GM23338 (cell line): ENCODE measurements at regions not wholly inside any gene's neighbourhood (a gene's known extent, or its start where the extent isn't known, plus 50 kb on each side); places are given as distances from the start of the nearest gene placed in this dataset.

ENCODE experiments used
- ATAC-seq: fragments of 200-7000 bp; cut with Tn5 transposase; 3 replicates; pipeline ENCODE4 v1.9.1; 2020
- DNase-seq: peaks from one replicate; pipeline ENCODE4 v3.0.0-alpha.2; 2015; ENCODE audit warnings: low spot score
- H2AFZ ChIP-seq: fragments of 200-600 bp; sonication (generic); 2 replicates; pipeline ENCODE4 v1.8.0; 2016; ENCODE audit warnings: antibody characterized with exemption, mild to moderate bottlenecking, moderate library complexity
- H3F3A ChIP-seq: fragments of 200-600 bp; sonication (generic); replicated peaks from 2 replicates; pipeline ENCODE4 v1.8.0; 2017; ENCODE audit warnings: antibody characterized with exemption, mixed run types, low read depth
- H3K27ac ChIP-seq: fragments of 200-600 bp; sonication (generic); 2 replicates; pipeline ENCODE4 v1.6.1; 2016; ENCODE audit warnings: low read depth
- H3K27me3 ChIP-seq: fragments of 200-600 bp; sonication (generic); 2 replicates; pipeline ENCODE4 v1.8.0; 2016; ENCODE audit warnings: mild to moderate bottlenecking, mixed run types, moderate library complexity; ENCODE audit not compliant: insufficient read depth
- H3K36me3 ChIP-seq: fragments of 200-600 bp; sonication (generic); 2 replicates; pipeline ENCODE4 v1.8.0; 2016; ENCODE audit warnings: mild to moderate bottlenecking; ENCODE audit not compliant: insufficient read depth
- H3K4me1 ChIP-seq: fragments of 200-600 bp; sonication (generic); 2 replicates; pipeline ENCODE4 v1.8.0; 2016; ENCODE audit warnings: mild to moderate bottlenecking, moderate library complexity; ENCODE audit not compliant: insufficient read depth
- H3K4me2 ChIP-seq: fragments of 200-600 bp; sonication (generic); 2 replicates; pipeline ENCODE4 v1.7.1; 2017; ENCODE audit warnings: mixed run types
- H3K4me3 ChIP-seq: fragments of 200-600 bp; sonication (generic); 2 replicates; pipeline ENCODE4 v1.6.1; 2016; ENCODE audit warnings: mixed run types
- H3K79me2 ChIP-seq: fragments of 200-600 bp; sonication (generic); replicated peaks from 2 replicates; pipeline ENCODE4 v1.8.0; 2017; ENCODE audit warnings: mild to moderate bottlenecking; ENCODE audit not compliant: insufficient read depth
- H3K9me2 ChIP-seq: fragments of 200-600 bp; sonication (generic); 2 replicates; pipeline ENCODE4 v1.8.0; 2017; ENCODE audit not compliant: insufficient read depth
- H4K20me1 ChIP-seq: fragments of 200-600 bp; sonication (generic); replicated peaks from 2 replicates; pipeline ENCODE4 v1.8.0; 2017; ENCODE audit warnings: mild to moderate bottlenecking; ENCODE audit not compliant: insufficient read depth
- H3K27ac Mint-ChIP-seq: 2 replicates; pipeline ENCODE4 v1.8.0; 2020; ENCODE audit warnings: inconsistent platforms, mild to moderate bottlenecking, moderate library complexity, mixed read lengths
- H3K27me3 Mint-ChIP-seq: 3 replicates; pipeline ENCODE4 v1.8.0; 2022; ENCODE audit warnings: low read depth, mild to moderate bottlenecking, moderate library complexity, mixed read lengths, inconsistent platforms; ENCODE audit not compliant: insufficient read depth, poor library complexity
- H3K36me3 Mint-ChIP-seq: 3 replicates; pipeline ENCODE4 v1.8.0; 2021; ENCODE audit warnings: low read depth, mild to moderate bottlenecking, inconsistent platforms, moderate library complexity, mixed read lengths
- H3K4me1 Mint-ChIP-seq: 3 replicates; pipeline ENCODE4 v1.8.0; 2020; ENCODE audit warnings: mild to moderate bottlenecking, inconsistent platforms, mixed read lengths
- H3K4me3 Mint-ChIP-seq: 3 replicates; pipeline ENCODE4 v1.8.0; 2021; ENCODE audit warnings: moderate library complexity, mild to moderate bottlenecking, inconsistent platforms, mixed read lengths
- H3K9me3 Mint-ChIP-seq: 3 replicates; pipeline ENCODE4 v1.8.0; 2020; ENCODE audit warnings: moderate library complexity, mild to moderate bottlenecking, inconsistent platforms, mixed read lengths
- CREB1 ChIP-seq: fragments of 250-450 bp; sonication (Bioruptor Pico); IDR thresholded peaks from 2 replicates; pipeline ENCODE4 v1.5.0; 2020; ENCODE audit warnings: low read depth, mild to moderate bottlenecking, moderate library complexity
- EZH2 ChIP-seq: fragments of 200-600 bp; sonication (generic); IDR thresholded peaks from one replicate; pipeline ENCODE4 v1.8.0; 2017; ENCODE audit warnings: antibody characterized with exemption, mild to moderate bottlenecking, low read depth; ENCODE audit not compliant: unreplicated experiment
- EZH2phosphoT487 ChIP-seq: fragments of 200-600 bp; sonication (generic); IDR thresholded peaks from one replicate; pipeline ENCODE4 v1.8.1; 2018; ENCODE audit warnings: antibody characterized with exemption; ENCODE audit not compliant: unreplicated experiment
- JUNB ChIP-seq: IDR thresholded peaks from one replicate; pipeline ENCODE4 v1.6.1; 2016; ENCODE audit warnings: antibody characterized with exemption; ENCODE audit not compliant: unreplicated experiment
- NANOG ChIP-seq: IDR thresholded peaks from 2 replicates; pipeline ENCODE4 v1.6.1; 2016; ENCODE audit warnings: antibody characterized with exemption, borderline replicate concordance
- POLR2AphosphoS5 ChIP-seq: IDR thresholded peaks from 2 replicates; pipeline ENCODE4 v1.6.1; 2016; ENCODE audit warnings: antibody characterized with exemption, low read depth
- STAT1 ChIP-seq: IDR thresholded peaks from one replicate; pipeline ENCODE4 v1.6.1; 2016; ENCODE audit warnings: antibody characterized with exemption; ENCODE audit not compliant: unreplicated experiment
- ZNF114 ChIP-seq: fragments of 250-450 bp; sonication (Bioruptor Pico); IDR thresholded peaks from 2 replicates; pipeline ENCODE4 v1.5.0; 2020; ENCODE audit warnings: mild to moderate bottlenecking, moderate library complexity
- ZNF331 ChIP-seq: fragments of 250-450 bp; sonication (Bioruptor Pico); IDR thresholded peaks from 2 replicates; pipeline ENCODE4 v1.5.0; 2020; ENCODE audit warnings: low read depth, mild to moderate bottlenecking, moderate library complexity
- TF ChIP-seq, protein P1 (sequence below): IDR thresholded peaks from 2 replicates; pipeline ENCODE4 v1.6.1; 2016; ENCODE audit warnings: antibody characterized with exemption
- TF ChIP-seq, protein P2 (sequence below): fragments of 250-450 bp; sonication (Bioruptor Pico); IDR thresholded peaks from 2 replicates; pipeline ENCODE4 v1.5.0; 2020; ENCODE audit warnings: mild to moderate bottlenecking, moderate library complexity
- TF ChIP-seq, protein P3 (sequence below), 2 experiments: fragments of 200-600 bp in 1 of 2; sonication (generic) in 1 of 2; conservative IDR thresholded peaks; 2 replicates each; pipeline versions ENCODE4 v1.5.1 to v1.6.1; 2016 to 2017; ENCODE audit warnings: antibody characterized with exemption in 2 of 2, low read depth in 2 of 2, mild to moderate bottlenecking in 2 of 2, moderate library complexity in 1 of 2
- TF ChIP-seq, protein P4 (sequence below): IDR thresholded peaks from one replicate; pipeline ENCODE4 v1.6.1; 2018; ENCODE audit warnings: antibody characterized with exemption; ENCODE audit not compliant: unreplicated experiment

DNA sequence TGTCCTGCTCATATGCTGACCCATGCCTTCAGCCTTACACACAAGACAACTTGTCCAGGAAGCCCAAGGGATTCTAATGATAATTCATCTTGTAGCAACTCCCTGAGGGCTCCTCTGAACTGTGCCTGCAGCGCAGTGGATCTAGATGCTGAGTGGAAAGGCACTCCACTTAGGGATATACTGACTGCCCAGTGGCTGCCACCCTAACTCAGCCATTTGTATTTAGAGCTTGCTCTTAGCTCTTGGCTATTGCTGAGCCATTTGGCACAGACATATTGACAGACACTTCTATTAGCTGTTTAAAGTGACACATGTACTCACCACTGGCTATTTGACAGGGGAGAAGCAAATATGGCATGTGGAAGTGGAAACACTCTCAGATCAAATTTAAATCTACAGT, 278.3 kb upstream of the SGK1 start:
- H4K20me1 ChIP-seq = no peaks in the 10 kb centered on the region
- H3K27me3 ChIP-seq = no peaks in the 10 kb centered on the region
- H3K4me2 ChIP-seq = no peak overlapping the region
- 0 out of 2 replicates have a peak, but pooled peaks cover 4% of the 10 kb centered on the region for H3K9me2 ChIP-seq
- H3F3A ChIP-seq = no peaks in the 10 kb centered on the region
- H3K27ac ChIP-seq = no peak overlapping the region
- no peak overlapping the region for H2AFZ ChIP-seq
- no peak overlapping the region for H3K4me3 ChIP-seq
- no peaks in the 10 kb centered on the region for H3K4me1 Mint-ChIP-seq
- ATAC-seq = no peak
- H3K27me3 Mint-ChIP-seq = peaks cover 2% of the 10 kb centered on the region
- no peak for DNase-seq
- H3K4me3 Mint-ChIP-seq = no peak overlapping the region
- H3K36me3 ChIP-seq = no peaks in the 10 kb centered on the region; the same call in 1 of the 2 replicates
- H3K4me1 ChIP-seq = no peaks in the 10 kb centered on the region
- peaks cover 6% of the 10 kb centered on the region; the same call in 2 of the 3 replicates for H3K36me3 Mint-ChIP-seq
- peaks cover 13% of the 10 kb centered on the region for H3K9me3 Mint-ChIP-seq
- no peak overlapping the region for H3K27ac Mint-ChIP-seq
- TF ChIP-seq, protein P1, sequence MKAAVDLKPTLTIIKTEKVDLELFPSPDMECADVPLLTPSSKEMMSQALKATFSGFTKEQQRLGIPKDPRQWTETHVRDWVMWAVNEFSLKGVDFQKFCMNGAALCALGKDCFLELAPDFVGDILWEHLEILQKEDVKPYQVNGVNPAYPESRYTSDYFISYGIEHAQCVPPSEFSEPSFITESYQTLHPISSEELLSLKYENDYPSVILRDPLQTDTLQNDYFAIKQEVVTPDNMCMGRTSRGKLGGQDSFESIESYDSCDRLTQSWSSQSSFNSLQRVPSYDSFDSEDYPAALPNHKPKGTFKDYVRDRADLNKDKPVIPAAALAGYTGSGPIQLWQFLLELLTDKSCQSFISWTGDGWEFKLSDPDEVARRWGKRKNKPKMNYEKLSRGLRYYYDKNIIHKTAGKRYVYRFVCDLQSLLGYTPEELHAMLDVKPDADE = no peak
- no peak for TF ChIP-seq JUNB
- TF ChIP-seq EZH2 = no peak
- no peak for TF ChIP-seq EZH2phosphoT487
- no peak for TF ChIP-seq STAT1
- TF ChIP-seq, protein P2, sequence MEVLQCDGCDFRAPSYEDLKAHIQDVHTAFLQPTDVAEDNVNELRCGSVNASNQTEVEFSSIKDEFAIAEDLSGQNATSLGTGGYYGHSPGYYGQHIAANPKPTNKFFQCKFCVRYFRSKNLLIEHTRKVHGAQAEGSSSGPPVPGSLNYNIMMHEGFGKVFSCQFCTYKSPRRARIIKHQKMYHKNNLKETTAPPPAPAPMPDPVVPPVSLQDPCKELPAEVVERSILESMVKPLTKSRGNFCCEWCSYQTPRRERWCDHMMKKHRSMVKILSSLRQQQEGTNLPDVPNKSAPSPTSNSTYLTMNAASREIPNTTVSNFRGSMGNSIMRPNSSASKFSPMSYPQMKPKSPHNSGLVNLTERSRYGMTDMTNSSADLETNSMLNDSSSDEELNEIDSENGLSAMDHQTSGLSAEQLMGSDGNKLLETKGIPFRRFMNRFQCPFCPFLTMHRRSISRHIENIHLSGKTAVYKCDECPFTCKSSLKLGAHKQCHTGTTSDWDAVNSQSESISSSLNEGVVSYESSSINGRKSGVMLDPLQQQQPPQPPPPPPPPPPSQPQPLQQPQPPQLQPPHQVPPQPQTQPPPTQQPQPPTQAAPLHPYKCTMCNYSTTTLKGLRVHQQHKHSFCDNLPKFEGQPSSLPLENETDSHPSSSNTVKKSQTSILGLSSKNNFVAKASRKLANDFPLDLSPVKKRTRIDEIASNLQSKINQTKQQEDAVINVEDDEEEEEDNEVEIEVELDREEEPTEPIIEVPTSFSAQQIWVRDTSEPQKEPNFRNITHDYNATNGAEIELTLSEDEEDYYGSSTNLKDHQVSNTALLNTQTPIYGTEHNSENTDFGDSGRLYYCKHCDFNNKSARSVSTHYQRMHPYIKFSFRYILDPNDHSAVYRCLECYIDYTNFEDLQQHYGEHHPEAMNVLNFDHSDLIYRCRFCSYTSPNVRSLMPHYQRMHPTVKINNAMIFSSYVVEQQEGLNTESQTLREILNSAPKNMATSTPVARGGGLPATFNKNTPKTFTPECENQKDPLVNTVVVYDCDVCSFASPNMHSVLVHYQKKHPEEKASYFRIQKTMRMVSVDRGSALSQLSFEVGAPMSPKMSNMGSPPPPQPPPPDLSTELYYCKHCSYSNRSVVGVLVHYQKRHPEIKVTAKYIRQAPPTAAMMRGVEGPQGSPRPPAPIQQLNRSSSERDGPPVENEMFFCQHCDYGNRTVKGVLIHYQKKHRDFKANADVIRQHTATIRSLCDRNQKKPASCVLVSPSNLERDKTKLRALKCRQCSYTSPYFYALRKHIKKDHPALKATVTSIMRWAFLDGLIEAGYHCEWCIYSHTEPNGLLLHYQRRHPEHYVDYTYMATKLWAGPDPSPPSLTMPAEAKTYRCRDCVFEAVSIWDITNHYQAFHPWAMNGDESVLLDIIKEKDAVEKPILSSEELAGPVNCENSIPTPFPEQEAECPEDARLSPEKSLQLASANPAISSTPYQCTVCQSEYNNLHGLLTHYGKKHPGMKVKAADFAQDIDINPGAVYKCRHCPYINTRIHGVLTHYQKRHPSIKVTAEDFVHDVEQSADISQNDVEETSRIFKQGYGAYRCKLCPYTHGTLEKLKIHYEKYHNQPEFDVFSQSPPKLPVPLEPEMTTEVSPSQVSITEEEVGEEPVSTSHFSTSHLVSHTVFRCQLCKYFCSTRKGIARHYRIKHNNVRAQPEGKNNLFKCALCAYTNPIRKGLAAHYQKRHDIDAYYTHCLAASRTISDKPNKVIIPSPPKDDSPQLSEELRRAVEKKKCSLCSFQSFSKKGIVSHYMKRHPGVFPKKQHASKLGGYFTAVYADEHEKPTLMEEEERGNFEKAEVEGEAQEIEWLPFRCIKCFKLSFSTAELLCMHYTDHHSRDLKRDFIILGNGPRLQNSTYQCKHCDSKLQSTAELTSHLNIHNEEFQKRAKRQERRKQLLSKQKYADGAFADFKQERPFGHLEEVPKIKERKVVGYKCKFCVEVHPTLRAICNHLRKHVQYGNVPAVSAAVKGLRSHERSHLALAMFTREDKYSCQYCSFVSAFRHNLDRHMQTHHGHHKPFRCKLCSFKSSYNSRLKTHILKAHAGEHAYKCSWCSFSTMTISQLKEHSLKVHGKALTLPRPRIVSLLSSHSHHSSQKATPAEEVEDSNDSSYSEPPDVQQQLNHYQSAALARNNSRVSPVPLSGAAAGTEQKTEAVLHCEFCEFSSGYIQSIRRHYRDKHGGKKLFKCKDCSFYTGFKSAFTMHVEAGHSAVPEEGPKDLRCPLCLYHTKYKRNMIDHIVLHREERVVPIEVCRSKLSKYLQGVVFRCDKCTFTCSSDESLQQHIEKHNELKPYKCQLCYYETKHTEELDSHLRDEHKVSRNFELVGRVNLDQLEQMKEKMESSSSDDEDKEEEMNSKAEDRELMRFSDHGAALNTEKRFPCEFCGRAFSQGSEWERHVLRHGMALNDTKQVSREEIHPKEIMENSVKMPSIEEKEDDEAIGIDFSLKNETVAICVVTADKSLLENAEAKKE (CRISPR knock-in tag) = no peak
- TF ChIP-seq ZNF331 (CRISPR knock-in tag) = no peak
- TF ChIP-seq CREB1 (CRISPR knock-in tag) = no peak
- no peak for TF ChIP-seq ZNF114 (CRISPR knock-in tag)
- no peak for TF ChIP-seq POLR2AphosphoS5
- TF ChIP-seq NANOG = no peak
- TF ChIP-seq, protein P3, sequence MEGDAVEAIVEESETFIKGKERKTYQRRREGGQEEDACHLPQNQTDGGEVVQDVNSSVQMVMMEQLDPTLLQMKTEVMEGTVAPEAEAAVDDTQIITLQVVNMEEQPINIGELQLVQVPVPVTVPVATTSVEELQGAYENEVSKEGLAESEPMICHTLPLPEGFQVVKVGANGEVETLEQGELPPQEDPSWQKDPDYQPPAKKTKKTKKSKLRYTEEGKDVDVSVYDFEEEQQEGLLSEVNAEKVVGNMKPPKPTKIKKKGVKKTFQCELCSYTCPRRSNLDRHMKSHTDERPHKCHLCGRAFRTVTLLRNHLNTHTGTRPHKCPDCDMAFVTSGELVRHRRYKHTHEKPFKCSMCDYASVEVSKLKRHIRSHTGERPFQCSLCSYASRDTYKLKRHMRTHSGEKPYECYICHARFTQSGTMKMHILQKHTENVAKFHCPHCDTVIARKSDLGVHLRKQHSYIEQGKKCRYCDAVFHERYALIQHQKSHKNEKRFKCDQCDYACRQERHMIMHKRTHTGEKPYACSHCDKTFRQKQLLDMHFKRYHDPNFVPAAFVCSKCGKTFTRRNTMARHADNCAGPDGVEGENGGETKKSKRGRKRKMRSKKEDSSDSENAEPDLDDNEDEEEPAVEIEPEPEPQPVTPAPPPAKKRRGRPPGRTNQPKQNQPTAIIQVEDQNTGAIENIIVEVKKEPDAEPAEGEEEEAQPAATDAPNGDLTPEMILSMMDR (conservative IDR thresholded peaks at IDR 0.05; ENCODE audit: low read depth in 2 of 2) = no peak
- TF ChIP-seq, protein P4, sequence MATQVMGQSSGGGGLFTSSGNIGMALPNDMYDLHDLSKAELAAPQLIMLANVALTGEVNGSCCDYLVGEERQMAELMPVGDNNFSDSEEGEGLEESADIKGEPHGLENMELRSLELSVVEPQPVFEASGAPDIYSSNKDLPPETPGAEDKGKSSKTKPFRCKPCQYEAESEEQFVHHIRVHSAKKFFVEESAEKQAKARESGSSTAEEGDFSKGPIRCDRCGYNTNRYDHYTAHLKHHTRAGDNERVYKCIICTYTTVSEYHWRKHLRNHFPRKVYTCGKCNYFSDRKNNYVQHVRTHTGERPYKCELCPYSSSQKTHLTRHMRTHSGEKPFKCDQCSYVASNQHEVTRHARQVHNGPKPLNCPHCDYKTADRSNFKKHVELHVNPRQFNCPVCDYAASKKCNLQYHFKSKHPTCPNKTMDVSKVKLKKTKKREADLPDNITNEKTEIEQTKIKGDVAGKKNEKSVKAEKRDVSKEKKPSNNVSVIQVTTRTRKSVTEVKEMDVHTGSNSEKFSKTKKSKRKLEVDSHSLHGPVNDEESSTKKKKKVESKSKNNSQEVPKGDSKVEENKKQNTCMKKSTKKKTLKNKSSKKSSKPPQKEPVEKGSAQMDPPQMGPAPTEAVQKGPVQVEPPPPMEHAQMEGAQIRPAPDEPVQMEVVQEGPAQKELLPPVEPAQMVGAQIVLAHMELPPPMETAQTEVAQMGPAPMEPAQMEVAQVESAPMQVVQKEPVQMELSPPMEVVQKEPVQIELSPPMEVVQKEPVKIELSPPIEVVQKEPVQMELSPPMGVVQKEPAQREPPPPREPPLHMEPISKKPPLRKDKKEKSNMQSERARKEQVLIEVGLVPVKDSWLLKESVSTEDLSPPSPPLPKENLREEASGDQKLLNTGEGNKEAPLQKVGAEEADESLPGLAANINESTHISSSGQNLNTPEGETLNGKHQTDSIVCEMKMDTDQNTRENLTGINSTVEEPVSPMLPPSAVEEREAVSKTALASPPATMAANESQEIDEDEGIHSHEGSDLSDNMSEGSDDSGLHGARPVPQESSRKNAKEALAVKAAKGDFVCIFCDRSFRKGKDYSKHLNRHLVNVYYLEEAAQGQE = no peak
- H3K79me2 ChIP-seq = no peaks in the 10 kb centered on the region
